ENCODE measurements at regions not wholly inside any gene's neighbourhood (a gene's known extent, or its start where the extent isn't known, plus 50 kb on each side); places are given as distances from the start of the nearest gene placed in this dataset.

- no peak overlapping the region for H3K27ac ChIP-seq (ENCODE audit: low read depth in 1 of 2, low read length in 1 of 2)
- 48 to 51% methylated on average over 4 of the region's 4 CpGs for WGBS, 2 donors
- H3K4me1 ChIP-seq (ENCODE audit: control insufficient read depth in 5 of 5, insufficient read depth in 5 of 5, low read length in 5 of 5) = peaks cover 0 to 9% (median 0%) of the 10 kb centered on the region in 5 donors
- DNase-seq = peak; percentile 41 to 85 (median 83)
- H3K27me3 ChIP-seq (ENCODE audit: control insufficient read depth in 3 of 3, insufficient read depth in 3 of 3, low read length in 2 of 3) = no peaks in the 10 kb centered on the region
- no peak overlapping the region for H3K9ac ChIP-seq (ENCODE audit: insufficient read depth in 1 of 2, low read length in 2 of 2)
- H3K9me3 ChIP-seq (ENCODE audit: control insufficient read depth in 4 of 4, insufficient read depth in 3 of 4, low read length in 3 of 4) = no peaks in the 10 kb centered on the region
- no peak for ATAC-seq (ENCODE audit: insufficient read depth, low FRiP score)
- TF ChIP-seq CTCF (IDR thresholded peaks at IDR 0.05; ENCODE audit: control extremely low read depth, extremely low read depth) = no peak
- no peak overlapping the region for H3K4me3 ChIP-seq
- H3K36me3 ChIP-seq (ENCODE audit: control insufficient read depth in 4 of 4, insufficient read depth in 4 of 4, low read length in 4 of 4) = no peaks in the 10 kb centered on the region
These were observed 354.6 kb upstream of the SETBP1 start for GRCh38 chr18:44325903-44326635.

- 67 to 85% methylated on average over 6 of the region's 6 CpGs for WGBS, 2 donors
- ATAC-seq (ENCODE audit: insufficient read depth, low FRiP score) (no peak), DNase-seq (peak; percentile 43 to 93 (median 92))
- Histone ChIP-seq H3K27me3 (ENCODE audit: control insufficient read depth in 3 of 3, insufficient read depth in 3 of 3, low read length in 2 of 3) (no peaks in the 10 kb centered on the region), H3K36me3 (ENCODE audit: control insufficient read depth in 4 of 4, insufficient read depth in 4 of 4, low read length in 4 of 4) (no peaks in the 10 kb centered on the region), H3K27ac (ENCODE audit: low read depth in 1 of 2, low read length in 1 of 2) (peak overlapping the region in 1 of 2 donors; percentile 24), H3K9ac (ENCODE audit: insufficient read depth in 1 of 2, low read length in 2 of 2) (no peak overlapping the region), H3K4me1 (ENCODE audit: control insufficient read depth in 5 of 5, insufficient read depth in 5 of 5, low read length in 5 of 5) (peaks cover 0 to 9% (median 0%) of the 10 kb centered on the region in 5 donors), H3K9me3 (ENCODE audit: control insufficient read depth in 4 of 4, insufficient read depth in 3 of 4, low read length in 3 of 4) (peaks cover 0 to 4% (median 0%) of the 10 kb centered on the region in 4 donors), H3K4me3 (no peak overlapping the region)
- TF ChIP-seq CTCF (IDR thresholded peaks at IDR 0.05; ENCODE audit: control extremely low read depth, extremely low read depth) = no peak
These were observed 348.8 kb upstream of the SETBP1 start for GRCh38 chr18:44331656-44332570.

- Histone ChIP-seq H3K27me3 (ENCODE audit: control insufficient read depth in 3 of 3, insufficient read depth in 3 of 3, low read length in 2 of 3) (no peaks in the 10 kb centered on the region), H3K4me1 (ENCODE audit: control insufficient read depth in 5 of 5, insufficient read depth in 5 of 5, low read length in 5 of 5) (peaks cover 0 to 5% (median 0%) of the 10 kb centered on the region in 5 donors), H3K9me3 (ENCODE audit: control insufficient read depth in 4 of 4, insufficient read depth in 3 of 4, low read length in 3 of 4) (no peaks in the 10 kb centered on the region), H3K36me3 (ENCODE audit: control insufficient read depth in 4 of 4, insufficient read depth in 4 of 4, low read length in 4 of 4) (no peaks in the 10 kb centered on the region), H3K27ac (ENCODE audit: low read depth in 1 of 2, low read length in 1 of 2) (no peak overlapping the region), H3K4me3 (no peak overlapping the region), H3K9ac (ENCODE audit: insufficient read depth in 1 of 2, low read length in 2 of 2) (no peak overlapping the region)
- TF ChIP-seq CTCF (IDR thresholded peaks at IDR 0.05; ENCODE audit: control extremely low read depth, extremely low read depth) = no peak
- 92 to 99% methylated on average over 1 of the region's 1 CpG for WGBS, 2 donors
- ATAC-seq (ENCODE audit: insufficient read depth, low FRiP score) (no peak), DNase-seq (no peak)
These were observed 338.9 kb upstream of the SETBP1 start for GRCh38 chr18:44341759-44342158.

Data from lung (tissue), 11 donors.